Hepatocyte (in vitro differentiated cells): ENCODE measurements at regions not wholly inside any gene's neighbourhood (a gene's known extent, or its start where the extent isn't known, plus 50 kb on each side); places are given as distances from the start of the nearest gene placed in this dataset.

Experiments
- DNase-seq: peaks from one replicate; pipeline ENCODE4 v3.0.0-alpha.2; 2016; ENCODE audit warnings: low spot score
- H2AFZ ChIP-seq: fragments of 200-600 bp; sonication (generic); 2 replicates; pipeline ENCODE4 v1.6.0; 2016; ENCODE audit warnings: antibody characterized with exemption, mild to moderate bottlenecking
- H3K27ac ChIP-seq: fragments of 200-600 bp; sonication (generic); 2 replicates; pipeline ENCODE4 v1.5.1; 2016; ENCODE audit warnings: mild to moderate bottlenecking
- H3K27me3 ChIP-seq: fragments of 200-600 bp; sonication (generic); 2 replicates; pipeline ENCODE4 v1.6.1; 2016
- H3K36me3 ChIP-seq: fragments of 200-600 bp; sonication (generic); replicated peaks from 2 replicates; pipeline ENCODE4 v1.5.1; 2016; ENCODE audit warnings: low read depth; ENCODE audit not compliant: insufficient read depth
- H3K4me1 ChIP-seq: fragments of 200-600 bp; sonication (generic); 2 replicates; pipeline ENCODE4 v1.5.1; 2016; ENCODE audit warnings: mild to moderate bottlenecking, moderate library complexity; ENCODE audit not compliant: insufficient read depth
- H3K4me2 ChIP-seq: fragments of 200-600 bp; sonication (generic); 2 replicates; pipeline ENCODE4 v1.6.0; 2016
- H3K4me3 ChIP-seq: fragments of 200-600 bp; sonication (generic); 2 replicates; pipeline ENCODE4 v1.5.1; 2016; ENCODE audit warnings: mild to moderate bottlenecking
- H3K79me2 ChIP-seq: fragments of 200-600 bp; sonication (generic); 2 replicates; pipeline ENCODE4 v1.6.0; 2017; ENCODE audit warnings: mild to moderate bottlenecking
- H3K9me2 ChIP-seq: fragments of 200-600 bp; sonication (generic); replicated peaks from 2 replicates; pipeline ENCODE4 v1.6.0; 2017; ENCODE audit warnings: mild to moderate bottlenecking; ENCODE audit not compliant: insufficient read depth
- H3K9me3 ChIP-seq: fragments of 200-600 bp; sonication (generic); 2 replicates; pipeline ENCODE4 v1.5.1; 2016; ENCODE audit warnings: low read depth, mild to moderate bottlenecking
- H4K20me1 ChIP-seq: fragments of 200-600 bp; sonication (generic); 2 replicates; pipeline ENCODE4 v1.6.0; 2016; ENCODE audit warnings: mild to moderate bottlenecking; ENCODE audit not compliant: insufficient read depth, poor library complexity, severe bottlenecking
- EZH2 ChIP-seq: fragments of 200-600 bp; sonication (generic); IDR thresholded peaks from 2 replicates; pipeline ENCODE4 v1.6.1; 2016; ENCODE audit warnings: antibody characterized with exemption, mild to moderate bottlenecking, borderline replicate concordance
- EZH2phosphoT487 ChIP-seq: fragments of 200-600 bp; sonication (generic); IDR thresholded peaks from one replicate; pipeline ENCODE4 v1.6.1; 2018; ENCODE audit warnings: antibody characterized with exemption, mild to moderate bottlenecking, low read depth, moderate library complexity; ENCODE audit not compliant: unreplicated experiment, severe bottlenecking
- WGBS: methylation state at CpG from one replicate; pipeline ENCODE4 v1.1.6; 2016; ENCODE audit warnings: low lambda C conversion rate; ENCODE audit errors: missing lambda C conversion rate; 5-methylcytosine and 5-hydroxymethylcytosine counted together
- TF ChIP-seq, protein P1 (sequence below): fragments of 200-600 bp; sonication (generic); IDR thresholded peaks from 2 replicates; pipeline ENCODE4 v1.5.1; 2016; ENCODE audit warnings: antibody characterized with exemption, mild to moderate bottlenecking; ENCODE audit not compliant: poor library complexity

DNA sequence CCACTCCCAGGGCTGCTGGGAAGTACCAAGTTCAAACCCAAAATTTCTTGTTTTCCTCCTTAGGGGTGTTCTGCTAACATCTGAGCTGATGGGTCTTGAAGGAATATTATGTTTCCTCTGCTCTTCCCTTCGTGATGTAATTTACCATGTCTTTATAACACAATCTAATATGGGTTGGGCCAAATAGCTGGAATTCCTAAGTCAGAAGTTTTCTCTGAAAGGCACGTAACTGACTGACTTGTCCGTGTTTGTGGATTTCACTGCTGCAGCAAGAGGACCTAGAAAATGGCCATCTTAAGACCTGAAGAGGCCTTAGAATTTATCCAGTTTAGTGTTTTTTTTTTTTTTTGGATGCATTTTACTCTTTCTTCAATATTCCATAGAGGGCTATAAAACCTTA lies 256.7 kb downstream of the DCDC2C start:
- WGBS, result 53% methylated on average over 3 of the region's 3 CpGs
- Histone ChIP-seq H3K79me2 (no peaks in the 10 kb centered on the region), H2AFZ (no peak overlapping the region), H3K36me3 (no peaks in the 10 kb centered on the region), H3K9me2 (no peaks in the 10 kb centered on the region), H3K4me2 (no peak overlapping the region), H3K27ac (no peak overlapping the region), H3K27me3 (no peaks in the 10 kb centered on the region), H3K9me3 (no peaks in the 10 kb centered on the region), H3K4me1 (no peaks in the 10 kb centered on the region), H4K20me1 (no peaks in the 10 kb centered on the region), H3K4me3 (no peak overlapping the region)
- no peak for DNase-seq
- TF ChIP-seq EZH2phosphoT487 (no peak), EZH2 (no peak)
- TF ChIP-seq, protein P1, sequence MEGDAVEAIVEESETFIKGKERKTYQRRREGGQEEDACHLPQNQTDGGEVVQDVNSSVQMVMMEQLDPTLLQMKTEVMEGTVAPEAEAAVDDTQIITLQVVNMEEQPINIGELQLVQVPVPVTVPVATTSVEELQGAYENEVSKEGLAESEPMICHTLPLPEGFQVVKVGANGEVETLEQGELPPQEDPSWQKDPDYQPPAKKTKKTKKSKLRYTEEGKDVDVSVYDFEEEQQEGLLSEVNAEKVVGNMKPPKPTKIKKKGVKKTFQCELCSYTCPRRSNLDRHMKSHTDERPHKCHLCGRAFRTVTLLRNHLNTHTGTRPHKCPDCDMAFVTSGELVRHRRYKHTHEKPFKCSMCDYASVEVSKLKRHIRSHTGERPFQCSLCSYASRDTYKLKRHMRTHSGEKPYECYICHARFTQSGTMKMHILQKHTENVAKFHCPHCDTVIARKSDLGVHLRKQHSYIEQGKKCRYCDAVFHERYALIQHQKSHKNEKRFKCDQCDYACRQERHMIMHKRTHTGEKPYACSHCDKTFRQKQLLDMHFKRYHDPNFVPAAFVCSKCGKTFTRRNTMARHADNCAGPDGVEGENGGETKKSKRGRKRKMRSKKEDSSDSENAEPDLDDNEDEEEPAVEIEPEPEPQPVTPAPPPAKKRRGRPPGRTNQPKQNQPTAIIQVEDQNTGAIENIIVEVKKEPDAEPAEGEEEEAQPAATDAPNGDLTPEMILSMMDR, result no peak

DNA sequence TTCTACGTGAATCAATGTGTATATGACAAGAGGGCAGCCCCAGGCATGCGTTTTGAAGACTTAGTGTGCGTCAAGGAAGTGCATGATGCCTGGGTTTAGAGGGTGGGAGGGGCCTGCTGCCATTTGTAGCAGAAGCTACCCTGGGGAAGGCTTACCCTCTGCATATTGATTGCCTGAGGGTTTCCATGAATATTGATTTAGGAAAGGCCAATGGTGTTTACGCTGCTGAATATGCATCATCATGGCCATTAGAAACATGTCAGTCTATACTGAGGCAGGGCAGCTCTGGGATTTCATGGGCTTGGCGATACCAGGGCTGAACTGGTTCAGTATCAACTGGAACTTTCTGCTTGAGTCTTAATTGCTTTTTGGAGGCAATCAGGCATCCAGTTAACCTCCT lies 259.3 kb downstream of the DCDC2C start:
- no peaks in the 10 kb centered on the region for H3K9me3 ChIP-seq
- no peaks in the 10 kb centered on the region for H3K4me1 ChIP-seq
- H3K27ac ChIP-seq, result no peak overlapping the region
- H2AFZ ChIP-seq, result no peak overlapping the region
- DNase-seq, result no peak
- H3K4me2 ChIP-seq, result no peak overlapping the region
- 93% methylated on average over 5 of the region's 5 CpGs for WGBS
- no peaks in the 10 kb centered on the region for H3K36me3 ChIP-seq
- no peaks in the 10 kb centered on the region for H3K79me2 ChIP-seq
- H3K4me3 ChIP-seq, result no peak overlapping the region
- no peaks in the 10 kb centered on the region for H3K27me3 ChIP-seq
- no peak for TF ChIP-seq EZH2
- TF ChIP-seq EZH2phosphoT487, result no peak
- TF ChIP-seq, protein P1, result no peak
- no peaks in the 10 kb centered on the region for H3K9me2 ChIP-seq
- no peaks in the 10 kb centered on the region for H4K20me1 ChIP-seq

DNA sequence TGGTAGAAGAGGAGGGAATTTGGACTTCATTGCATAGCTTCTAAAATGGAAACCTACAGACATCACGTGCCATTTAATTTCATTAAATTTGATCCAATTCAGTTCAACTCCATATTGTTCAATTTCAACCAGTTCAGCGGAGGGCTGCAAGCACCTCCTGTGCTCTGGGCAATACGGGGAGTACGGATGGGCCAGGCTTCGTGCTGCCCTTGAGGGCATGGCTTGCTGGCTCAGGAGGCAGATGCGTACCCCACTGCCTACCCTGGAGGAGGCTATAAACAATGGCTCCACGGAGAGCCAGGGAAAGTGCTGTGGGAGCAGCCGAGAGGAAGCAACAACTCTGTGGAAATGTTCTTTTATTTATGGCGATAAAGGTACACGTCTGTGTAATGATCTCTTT lies 261.8 kb downstream of the DCDC2C start:
- TF ChIP-seq EZH2, result no peak
- no peak for TF ChIP-seq EZH2phosphoT487
- TF ChIP-seq, protein P1, result no peak
- H3K27me3 ChIP-seq, result no peaks in the 10 kb centered on the region
- H3K4me1 ChIP-seq, result peaks cover 5% of the 10 kb centered on the region
- no peaks in the 10 kb centered on the region for H3K9me2 ChIP-seq
- H3K36me3 ChIP-seq, result no peaks in the 10 kb centered on the region
- no peak for DNase-seq
- no peaks in the 10 kb centered on the region for H3K79me2 ChIP-seq
- H3K9me3 ChIP-seq, result no peaks in the 10 kb centered on the region
- H3K4me2 ChIP-seq, result no peak overlapping the region
- H3K4me3 ChIP-seq, result no peak overlapping the region
- WGBS, result 85% methylated on average over 10 of the region's 10 CpGs
- no peak overlapping the region for H3K27ac ChIP-seq
- no peak overlapping the region for H2AFZ ChIP-seq
- H4K20me1 ChIP-seq, result no peaks in the 10 kb centered on the region

DNA sequence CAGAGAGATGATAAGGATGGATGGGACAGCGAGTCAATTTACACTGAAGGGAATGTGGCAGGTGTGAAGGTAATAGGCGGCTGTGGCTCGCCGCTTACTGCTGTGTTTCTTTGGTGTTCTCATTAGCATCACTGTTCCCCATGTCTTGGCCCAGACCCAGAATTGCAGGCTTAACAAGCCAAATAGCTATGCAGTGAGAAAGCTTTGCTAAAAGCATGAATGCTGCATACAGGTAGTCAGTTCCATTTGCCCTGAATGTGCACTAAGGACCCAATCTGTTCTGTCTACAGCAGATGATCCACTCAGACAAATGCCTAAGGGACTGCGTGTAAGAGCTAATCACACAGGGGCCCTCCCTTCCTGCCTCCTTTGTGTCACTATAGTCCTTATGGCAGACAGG lies 262.6 kb downstream of the DCDC2C start:
- Histone ChIP-seq H3K4me1 (peaks cover 5% of the 10 kb centered on the region), H3K4me2 (no peak overlapping the region), H2AFZ (no peak overlapping the region), H3K79me2 (no peaks in the 10 kb centered on the region), H3K27ac (no peak overlapping the region), H3K9me3 (no peaks in the 10 kb centered on the region), H4K20me1 (no peaks in the 10 kb centered on the region), H3K36me3 (no peaks in the 10 kb centered on the region), H3K9me2 (no peaks in the 10 kb centered on the region), H3K4me3 (no peak overlapping the region), H3K27me3 (no peaks in the 10 kb centered on the region)
- DNase-seq, result no peak
- TF ChIP-seq EZH2phosphoT487, result no peak
- TF ChIP-seq EZH2, result no peak
- TF ChIP-seq, protein P1, result no peak
- WGBS, result 91% methylated on average over 5 of the region's 5 CpGs
